Endothelial cell of umbilical vein (primary cell): ENCODE measurements at regions not wholly inside any gene's neighbourhood (a gene's known extent, or its start where the extent isn't known, plus 50 kb on each side); places are given as distances from the start of the nearest gene placed in this dataset.

Experiments used
- BruUV-seq: library from RNA; stranded (reverse); fragments of 400-500 nt; replicated peaks from 2 replicates; lab custom pipeline; 2021; lab: Mats Ljungman, UMichigan
- CTCF ChIA-PET: fragments of 300-600, 350-600 bp; sonication (Branson Sonifier 250); formaldehyde crosslinking; loops from one replicate; lab custom pipeline; 2021; ENCODE audit warnings: antibody characterized with exemption, inconsistent platforms; lab: Charles Lee
- POLR2A ChIA-PET: fragments of 300-600, 350-600 bp; sonication (Branson Sonifier 250); formaldehyde crosslinking; loops from one replicate; lab custom pipeline; 2021; ENCODE audit warnings: antibody characterized with exemption, inconsistent platforms; lab: Charles Lee
- DNase-seq: peaks from one replicate; pipeline ENCODE4 v3.0.0-alpha.2; 2011; ENCODE audit warnings: low read depth, low spot score
- FAIRE-seq: peaks from 2 replicates; lab custom pipeline; 2011; peaks lifted over from hg19 to GRCh38; lab: Jason Lieb, UNC
- H2AFZ ChIP-seq: 2 replicates; pipeline ENCODE4 v1.6.0; 2012; ENCODE audit warnings: low read depth, low read length, control low read depth, inconsistent platforms
- H3K27ac ChIP-seq: 2 replicates; pipeline ENCODE4 v1.5.1; 2011; ENCODE audit warnings: low read depth, mild to moderate bottlenecking, control low read depth, low read length, moderate library complexity; ENCODE audit not compliant: insufficient read depth
- H3K27me3 ChIP-seq, 2 experiments: 2 replicates each; pipeline versions ENCODE4 v1.6.0 to v1.6.1; 2011; ENCODE audit warnings: low read length in 2 of 2, mixed read lengths in 1 of 2; ENCODE audit not compliant: control insufficient read depth in 2 of 2, insufficient read depth in 2 of 2
- H3K36me3 ChIP-seq, 2 experiments: 2 replicates in 1 of 2; 3 replicates in 1 of 2; pipeline ENCODE4 v1.5.1; 2011; ENCODE audit warnings: low read length in 2 of 2, mild to moderate bottlenecking in 1 of 2, moderate library complexity in 1 of 2; ENCODE audit not compliant: control insufficient read depth in 2 of 2, insufficient read depth in 2 of 2; ENCODE audit errors: extremely low read depth in 1 of 2
- H3K4me1 ChIP-seq: 3 replicates; pipeline ENCODE4 v1.5.1; 2011; ENCODE audit warnings: mild to moderate bottlenecking, low read length; ENCODE audit not compliant: control insufficient read depth, insufficient read depth; ENCODE audit errors: extremely low read depth
- H3K4me2 ChIP-seq: 2 replicates; pipeline ENCODE4 v1.6.1; 2011; ENCODE audit warnings: low read length, control low read depth, mixed read lengths; ENCODE audit not compliant: insufficient read depth
- H3K4me3 ChIP-seq, 3 experiments: fragments of 200-600 bp in 1 of 3; sonication (generic), shearing (Covaris generic) in 1 of 3; replicated peaks in 1 of 3; 2 replicates each; pipeline ENCODE4 v1.5.1; 2011 to 2016; ENCODE audit warnings: control low read depth in 3 of 3, low read length in 3 of 3, mild to moderate bottlenecking in 2 of 3, inconsistent platforms in 1 of 3, low read depth in 1 of 3, moderate library complexity in 1 of 3; ENCODE audit not compliant: insufficient read depth in 1 of 3
- H3K79me2 ChIP-seq: 2 replicates; pipeline ENCODE4 v1.6.0; 2012; ENCODE audit warnings: low read length, inconsistent platforms; ENCODE audit not compliant: control insufficient read depth, insufficient read depth
- H3K9ac ChIP-seq: replicated peaks from 2 replicates; pipeline ENCODE3; 2011; ENCODE audit warnings: low read length, control low read depth; ENCODE audit not compliant: insufficient read depth; ENCODE audit errors: extremely low read depth
- H3K9me1 ChIP-seq: replicated peaks from 3 replicates; pipeline ENCODE4 v1.6.0; 2011; ENCODE audit warnings: mild to moderate bottlenecking, low read length; ENCODE audit not compliant: control insufficient read depth, insufficient read depth; ENCODE audit errors: extremely low read depth
- H3K9me3 ChIP-seq: replicated peaks from 2 replicates; pipeline ENCODE4 v1.5.1; 2012; ENCODE audit warnings: low read length, inconsistent platforms; ENCODE audit not compliant: control insufficient read depth, insufficient read depth
- H4K20me1 ChIP-seq: replicated peaks from 2 replicates; pipeline ENCODE3; 2011; ENCODE audit warnings: mild to moderate bottlenecking, low read length; ENCODE audit not compliant: control insufficient read depth, insufficient read depth; ENCODE audit errors: extremely low read depth
- CTCF ChIP-seq, 2 donors: IDR thresholded peaks; 1 replicate in 1 of 2; 2 replicates in 1 of 2; pipeline ENCODE4 v1.5.1; 2011; ENCODE audit warnings: low read length in 2 of 2, mild to moderate bottlenecking in 2 of 2, moderate library complexity in 2 of 2, control low read depth in 1 of 2, inconsistent platforms in 1 of 2, low read depth in 1 of 2; ENCODE audit not compliant: insufficient read depth in 1 of 2; ENCODE audit errors: extremely low read depth in 1 of 2
- EZH2 ChIP-seq: IDR thresholded peaks from 2 replicates; pipeline ENCODE4 v1.6.1; 2012; ENCODE audit warnings: borderline replicate concordance, low read depth, mild to moderate bottlenecking, moderate library complexity, low read length, inconsistent platforms; ENCODE audit not compliant: severe bottlenecking
- FOS ChIP-seq: IDR thresholded peaks from 2 replicates; pipeline ENCODE4 v1.6.1; 2011; ENCODE audit warnings: mild to moderate bottlenecking, low read length, moderate library complexity, borderline replicate concordance; ENCODE audit not compliant: insufficient read depth
- GATA2 ChIP-seq: IDR thresholded peaks from 2 replicates; pipeline ENCODE4 v1.7.0; 2011; ENCODE audit warnings: low read depth, mild to moderate bottlenecking, moderate library complexity, mixed read lengths, low read length; ENCODE audit not compliant: insufficient read length, insufficient read depth
- JUN ChIP-seq: IDR thresholded peaks from 2 replicates; pipeline ENCODE4 v1.6.1; 2011; ENCODE audit warnings: borderline replicate concordance, low read depth; ENCODE audit not compliant: insufficient read length, insufficient read depth
- MAX ChIP-seq: IDR thresholded peaks from 2 replicates; pipeline ENCODE4 v1.6.1; 2011; ENCODE audit not compliant: insufficient read depth, insufficient read length
- MYC ChIP-seq: IDR thresholded peaks from one replicate; pipeline ENCODE4 v1.6.1; 2011; ENCODE audit warnings: mild to moderate bottlenecking, low read depth, low read length
- POLR2A ChIP-seq: IDR thresholded peaks from 2 replicates; pipeline ENCODE4 v1.6.1; 2012; ENCODE audit warnings: low read depth, mild to moderate bottlenecking, control low read depth, low read length
- POLR2AphosphoS5 ChIP-seq: IDR thresholded peaks from 2 replicates; pipeline ENCODE4 v1.6.1; 2012; ENCODE audit warnings: low read depth, mild to moderate bottlenecking, control low read depth, low read length, moderate library complexity; ENCODE audit not compliant: insufficient read depth
- dilution Hi-C: fragments of 300-500 bp; cut with MboI; formaldehyde crosslinking; loops from one replicate; pipeline ENCODE4 v1.15.0; 2019; ENCODE audit warnings: low sequenced_read_pairs; ENCODE audit not compliant: extremely low pct_ligation_motif_present
- intact Hi-C: fragments of 100-400 bp; cut with micrococcal nuclease; formaldehyde crosslinking; loops from one replicate; pipeline ENCODE4 v1.10.0; 2022

- no peak overlapping the region for H3K4me2 ChIP-seq
- TF ChIP-seq EZH2, result no peak
- H3K4me1 ChIP-seq, result no peaks in the 10 kb centered on the region
- no peak overlapping the region for H3K27ac ChIP-seq
- no peak for FAIRE-seq
- H3K27me3 ChIP-seq, result no peaks in the 10 kb centered on the region
- no peaks in the 10 kb centered on the region for H3K9me1 ChIP-seq
- H3K79me2 ChIP-seq, result no peaks in the 10 kb centered on the region
- H3K4me3 ChIP-seq, result no peak overlapping the region
- BruUV-seq, result no TSS peak
- H4K20me1 ChIP-seq, result no peaks in the 10 kb centered on the region
- no peaks in the 10 kb centered on the region for H3K9me3 ChIP-seq
- POLR2A ChIA-PET, result no interaction called here
- no peak for DNase-seq
- dilution Hi-C loops (no loop called here), intact Hi-C loops (no loop called here)
- CTCF ChIA-PET, result no interaction called here
- H3K36me3 ChIP-seq, result no peaks in the 10 kb centered on the region
- H3K9ac ChIP-seq, result no peak overlapping the region
- H2AFZ ChIP-seq, result no peak overlapping the region
Observed at GRCh38 chr2:23213196-23213595, 171.8 kb upstream of the KLHL29 start.

- Histone ChIP-seq H3K27ac (no peak overlapping the region), H3K4me3 (no peak overlapping the region), H3K4me1 (no peaks in the 10 kb centered on the region), H3K27me3 (no peaks in the 10 kb centered on the region), H3K4me2 (no peak overlapping the region), H2AFZ (no peak overlapping the region), H3K36me3 (no peaks in the 10 kb centered on the region), H3K79me2 (no peaks in the 10 kb centered on the region), H3K9me3 (no peaks in the 10 kb centered on the region), H3K9me1 (no peaks in the 10 kb centered on the region), H4K20me1 (no peaks in the 10 kb centered on the region), H3K9ac (no peak overlapping the region)
- BruUV-seq, result no TSS peak
- ChIA-PET CTCF (no interaction called here), POLR2A (no interaction called here)
- no peak for TF ChIP-seq POLR2A
- TF ChIP-seq POLR2AphosphoS5, result no peak
- no peak for TF ChIP-seq EZH2
- TF ChIP-seq FOS, result no peak
- no peak for TF ChIP-seq MAX
- no peak for TF ChIP-seq MYC
- TF ChIP-seq CTCF (IDR thresholded peaks at IDR 0.05; ENCODE audit: extremely low read depth in 1 of 2, insufficient read depth in 1 of 2, low read depth in 1 of 2, low read length in 2 of 2), result no peak
- no peak for TF ChIP-seq GATA2
- no peak for TF ChIP-seq JUN
- dilution Hi-C loops, result no loop called here
- FAIRE-seq (no peak), DNase-seq (no peak)
- intact Hi-C loops, result no loop called here
Observed at GRCh38 chr2:23215016-23215415, 170.0 kb upstream of the KLHL29 start.
